Right cardiac atrium (tissue), 5 donors: ENCODE measurements at regions not wholly inside any gene's neighbourhood (a gene's known extent, or its start where the extent isn't known, plus 50 kb on each side); places are given as distances from the start of the nearest gene placed in this dataset.
A peak's percentile ranks its signal among the peaks of the same experiment; 100 is the strongest.

Experiments
- ATAC-seq, 2 donors: fragments of 200-7000 bp; cut with Tn5 transposase; one replicate each; pipeline versions ENCODE4 v1.8.0 to v1.9.1; 2020; ENCODE audit warnings: moderate library complexity in 2 of 2, mild to moderate bottlenecking in 1 of 2
- DNase-seq, 3 donors: peaks; one replicate each; pipeline ENCODE4 v3.0.0-alpha.2; 2020
- H3K27ac ChIP-seq: one replicate; pipeline ENCODE4 v1.5.1; 2013; ENCODE audit warnings: mild to moderate bottlenecking, low read length, control low read depth, moderate library complexity
- H3K27me3 ChIP-seq: one replicate; pipeline ENCODE4 v1.6.1; 2013; ENCODE audit not compliant: control insufficient read depth, insufficient read depth
- H3K4me1 ChIP-seq: one replicate; pipeline ENCODE4 v1.6.1; 2013; ENCODE audit warnings: low read length; ENCODE audit not compliant: control insufficient read depth, insufficient read depth
- H3K4me3 ChIP-seq: one replicate; pipeline ENCODE4 v1.5.1; 2013; ENCODE audit warnings: low read length, control low read depth
- H3K9me3 ChIP-seq: one replicate; pipeline ENCODE4 v1.6.1; 2013; ENCODE audit warnings: low read length; ENCODE audit not compliant: control insufficient read depth
- WGBS: extraction: QIAGEN DNeasy Blood & Tissue Kit; methylation state at CpG from one replicate; pipeline ENCODE4 v1.1.7; 2013; 5-methylcytosine and 5-hydroxymethylcytosine counted together
- intact Hi-C, 4 donors: fragments of 100-400 bp; cut with DNase I; formaldehyde crosslinking; loops; one replicate each; pipeline versions ENCODE4 v1.11.0 to v1.14.0; 2022 to 2023
- donor health status: healthy with polysubstance abuse.
- donor health status: DM: no; HTN: yes; CAD: no.
- donor health status: DM: no; HTN: no; CAD: no.
- donor health status: DM: no; HTN: yes; CAD: no; lungs with severe emphysema.
- donor health status: DM: yes; HTN: yes; CAD: no.

GRCh38 chr6:119594907-119595306 lies 245.3 kb upstream of the MAN1A1 start:
- no peak overlapping the region for H3K4me3 ChIP-seq
- H3K4me1 ChIP-seq, result no peaks in the 10 kb centered on the region
- ATAC-seq, result no peak

GRCh38 chr6:119591235-119591634 lies 241.7 kb upstream of the MAN1A1 start:
- 90% methylated on average over 2 of the region's 2 CpGs for WGBS
- ATAC-seq (no peak), DNase-seq (no peak)
- Histone ChIP-seq H3K4me3 (no peak overlapping the region), H3K9me3 (no peaks in the 10 kb centered on the region), H3K27ac (no peak overlapping the region), H3K27me3 (no peaks in the 10 kb centered on the region), H3K4me1 (no peaks in the 10 kb centered on the region)
- intact Hi-C loops, result no loop called here

More at GRCh38 chr6:119594907-119595306, 245.3 kb upstream of the MAN1A1 start:
- H3K27me3 ChIP-seq, result no peaks in the 10 kb centered on the region
- intact Hi-C loops, result no loop called here
- H3K9me3 ChIP-seq, result no peaks in the 10 kb centered on the region
- no peak overlapping the region for H3K27ac ChIP-seq
- DNase-seq, result no peak

GRCh38 chr6:119590066-119590465 lies 240.5 kb upstream of the MAN1A1 start:
- Histone ChIP-seq H3K4me3 (no peak overlapping the region), H3K27me3 (no peaks in the 10 kb centered on the region), H3K4me1 (no peaks in the 10 kb centered on the region), H3K27ac (no peak overlapping the region), H3K9me3 (no peaks in the 10 kb centered on the region)
- no peak for ATAC-seq
- DNase-seq, result no peak
- intact Hi-C loops, result no loop called here
- 57% methylated on average over 2 of the region's 2 CpGs for WGBS

- H3K27me3 ChIP-seq, result no peaks in the 10 kb centered on the region
- H3K9me3 ChIP-seq, result no peaks in the 10 kb centered on the region
- no peak overlapping the region for H3K4me3 ChIP-seq
- intact Hi-C loops, result no loop called here
- ATAC-seq (no peak), DNase-seq (peak in 1 of 3 donors; percentile 21)
- no peaks in the 10 kb centered on the region for H3K4me1 ChIP-seq
- 87% methylated on average over 3 of the region's 3 CpGs for WGBS
- no peak overlapping the region for H3K27ac ChIP-seq
These were observed 238.0 kb upstream of the MAN1A1 start for GRCh38 chr6:119587537-119587936.

GRCh38 chr6:119586250-119586882 lies 236.8 kb upstream of the MAN1A1 start:
- no peak for ATAC-seq
- Histone ChIP-seq H3K27ac (no peak overlapping the region), H3K27me3 (no peaks in the 10 kb centered on the region)

GRCh38 chr6:119584088-119584487 lies 234.5 kb upstream of the MAN1A1 start:
- Histone ChIP-seq H3K9me3 (no peaks in the 10 kb centered on the region), H3K4me3 (no peak overlapping the region), H3K4me1 (no peaks in the 10 kb centered on the region), H3K27me3 (no peaks in the 10 kb centered on the region), H3K27ac (no peak overlapping the region)
- ATAC-seq (no peak), DNase-seq (no peak)
- intact Hi-C loops, result no loop called here

More at GRCh38 chr6:119586250-119586882, 236.8 kb upstream of the MAN1A1 start:
- no peak overlapping the region for H3K4me3 ChIP-seq
- no peaks in the 10 kb centered on the region for H3K4me1 ChIP-seq
- intact Hi-C loops, result no loop called here
- H3K9me3 ChIP-seq, result no peaks in the 10 kb centered on the region
- DNase-seq, result no peak
- WGBS, result 73% methylated on average over 3 of the region's 3 CpGs

- ATAC-seq (no peak), DNase-seq (no peak)
- Histone ChIP-seq H3K27me3 (no peaks in the 10 kb centered on the region), H3K4me3 (no peak overlapping the region), H3K27ac (no peak overlapping the region), H3K4me1 (no peaks in the 10 kb centered on the region), H3K9me3 (no peaks in the 10 kb centered on the region)
- intact Hi-C loops, result no loop called here
- 86% methylated on average over 3 of the region's 3 CpGs for WGBS
These were observed 231.7 kb upstream of the MAN1A1 start for GRCh38 chr6:119581220-119581619.

GRCh38 chr6:119575721-119576120 lies 226.2 kb upstream of the MAN1A1 start:
- H3K27ac ChIP-seq, result no peak overlapping the region
- no peaks in the 10 kb centered on the region for H3K9me3 ChIP-seq
- 81% methylated on average over 2 of the region's 2 CpGs for whole genome bisulfite sequencing
- DNase-seq, result no peak
- no peak overlapping the region for H3K4me3 ChIP-seq
- ATAC-seq, result no peak
- H3K4me1 ChIP-seq, result no peaks in the 10 kb centered on the region
- no peaks in the 10 kb centered on the region for H3K27me3 ChIP-seq
- intact Hi-C loops, result no loop called here

GRCh38 chr6:119568580-119568979 lies 219.0 kb upstream of the MAN1A1 start:
- H3K4me3 ChIP-seq, result no peak overlapping the region
- H3K27me3 ChIP-seq, result no peaks in the 10 kb centered on the region
- H3K4me1 ChIP-seq, result no peaks in the 10 kb centered on the region
- H3K27ac ChIP-seq, result no peak overlapping the region
- DNase-seq (no peak), ATAC-seq (no peak)
- no peaks in the 10 kb centered on the region for H3K9me3 ChIP-seq
- WGBS, result 77% methylated on average over 2 of the region's 2 CpGs
- intact Hi-C loops, result no loop called here

- no peak overlapping the region for H3K4me3 ChIP-seq
- intact Hi-C loops, result no loop called here
- H3K9me3 ChIP-seq, result no peaks in the 10 kb centered on the region
- ATAC-seq, result no peak
- no peaks in the 10 kb centered on the region for H3K4me1 ChIP-seq
- no peak overlapping the region for H3K27ac ChIP-seq
- 91% methylated on average over 19 of the region's 19 CpGs for WGBS
- no peak for DNase-seq
- H3K27me3 ChIP-seq, result no peaks in the 10 kb centered on the region
These were observed 217.1 kb upstream of the MAN1A1 start for GRCh38 chr6:119566546-119567260.

GRCh38 chr6:119565893-119566292 lies 216.3 kb upstream of the MAN1A1 start:
- intact Hi-C loops, result no loop called here
- no peak overlapping the region for H3K27ac ChIP-seq
- H3K9me3 ChIP-seq, result no peaks in the 10 kb centered on the region
- H3K27me3 ChIP-seq, result no peaks in the 10 kb centered on the region
- ATAC-seq, result no peak
- no peaks in the 10 kb centered on the region for H3K4me1 ChIP-seq
- 83% methylated on average over 3 of the region's 3 CpGs for WGBS
- no peak overlapping the region for H3K4me3 ChIP-seq
- no peak for DNase-seq

GRCh38 chr6:119562168-119562567 lies 212.6 kb upstream of the MAN1A1 start:
- Histone ChIP-seq H3K4me1 (no peaks in the 10 kb centered on the region), H3K27me3 (no peaks in the 10 kb centered on the region), H3K4me3 (no peak overlapping the region), H3K27ac (no peak overlapping the region), H3K9me3 (no peaks in the 10 kb centered on the region)
- no peak for DNase-seq
- intact Hi-C loops, result no loop called here
- no peak for ATAC-seq
